Fibroblast of pulmonary artery (primary cell): ENCODE measurements at regions not wholly inside any gene's neighbourhood (a gene's known extent, or its start where the extent isn't known, plus 50 kb on each side); places are given as distances from the start of the nearest gene placed in this dataset.

ENCODE experiments used
- DNase-seq: peaks from one replicate; pipeline ENCODE4 v3.0.0-alpha.2; 2010; ENCODE audit warnings: low read depth
- H3K4me3 ChIP-seq: replicated peaks from 2 replicates; pipeline ENCODE4 v1.5.1; 2011; ENCODE audit warnings: low read depth, mild to moderate bottlenecking, control low read depth, low read length, moderate library complexity
- TF ChIP-seq, protein P1 (sequence below): IDR thresholded peaks from 2 replicates; pipeline ENCODE4 v1.5.1; 2011; ENCODE audit warnings: mild to moderate bottlenecking, control low read depth, low read length, inconsistent platforms; ENCODE audit errors: missing control alignments

DNA sequence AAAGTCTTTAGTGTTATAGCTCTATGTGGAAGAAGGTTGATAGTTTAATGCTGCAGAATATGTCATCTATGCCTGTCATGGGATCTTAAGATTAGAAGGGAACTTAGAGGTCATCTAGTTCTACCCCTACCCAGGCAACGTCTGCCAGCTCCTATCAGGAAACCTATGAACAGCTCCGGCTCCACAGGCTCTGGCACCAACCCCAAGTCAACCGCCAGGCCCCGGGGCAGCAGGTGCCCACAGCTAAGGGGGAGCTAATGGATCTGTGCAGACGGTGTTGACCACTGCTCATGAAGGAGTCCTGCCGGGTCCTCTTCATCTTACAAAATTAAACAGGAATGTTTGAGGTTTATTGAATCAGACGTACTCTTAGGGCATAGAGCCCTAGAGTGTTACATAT is 440.8 kb upstream of the KLHL29 start:
- no peak for DNase-seq
- TF ChIP-seq, protein P1, sequence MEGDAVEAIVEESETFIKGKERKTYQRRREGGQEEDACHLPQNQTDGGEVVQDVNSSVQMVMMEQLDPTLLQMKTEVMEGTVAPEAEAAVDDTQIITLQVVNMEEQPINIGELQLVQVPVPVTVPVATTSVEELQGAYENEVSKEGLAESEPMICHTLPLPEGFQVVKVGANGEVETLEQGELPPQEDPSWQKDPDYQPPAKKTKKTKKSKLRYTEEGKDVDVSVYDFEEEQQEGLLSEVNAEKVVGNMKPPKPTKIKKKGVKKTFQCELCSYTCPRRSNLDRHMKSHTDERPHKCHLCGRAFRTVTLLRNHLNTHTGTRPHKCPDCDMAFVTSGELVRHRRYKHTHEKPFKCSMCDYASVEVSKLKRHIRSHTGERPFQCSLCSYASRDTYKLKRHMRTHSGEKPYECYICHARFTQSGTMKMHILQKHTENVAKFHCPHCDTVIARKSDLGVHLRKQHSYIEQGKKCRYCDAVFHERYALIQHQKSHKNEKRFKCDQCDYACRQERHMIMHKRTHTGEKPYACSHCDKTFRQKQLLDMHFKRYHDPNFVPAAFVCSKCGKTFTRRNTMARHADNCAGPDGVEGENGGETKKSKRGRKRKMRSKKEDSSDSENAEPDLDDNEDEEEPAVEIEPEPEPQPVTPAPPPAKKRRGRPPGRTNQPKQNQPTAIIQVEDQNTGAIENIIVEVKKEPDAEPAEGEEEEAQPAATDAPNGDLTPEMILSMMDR: no peak
- H3K4me3 ChIP-seq: no peak overlapping the region

DNA sequence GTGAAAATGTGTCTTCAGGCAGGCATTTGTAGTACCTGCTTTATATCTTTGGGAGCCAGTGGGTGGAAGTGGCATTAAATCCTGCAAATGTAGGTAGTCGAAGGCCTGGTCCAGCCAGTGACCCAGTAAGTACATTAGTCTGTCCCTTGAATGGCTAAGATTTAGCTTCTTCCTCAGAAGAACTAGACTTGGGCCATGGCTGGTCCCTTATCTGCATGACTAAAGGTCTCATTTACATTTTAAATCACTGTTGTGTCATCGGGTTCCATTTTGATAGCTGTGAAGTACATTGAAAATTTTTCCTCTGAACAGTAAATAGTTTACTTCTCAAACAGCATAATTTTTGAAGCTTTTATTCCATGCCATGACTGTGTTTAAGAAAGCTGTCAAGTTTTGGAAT is 438.4 kb upstream of the KLHL29 start:
- TF ChIP-seq, protein P1: no peak
- H3K4me3 ChIP-seq: no peak overlapping the region
- no peak for DNase-seq

DNA sequence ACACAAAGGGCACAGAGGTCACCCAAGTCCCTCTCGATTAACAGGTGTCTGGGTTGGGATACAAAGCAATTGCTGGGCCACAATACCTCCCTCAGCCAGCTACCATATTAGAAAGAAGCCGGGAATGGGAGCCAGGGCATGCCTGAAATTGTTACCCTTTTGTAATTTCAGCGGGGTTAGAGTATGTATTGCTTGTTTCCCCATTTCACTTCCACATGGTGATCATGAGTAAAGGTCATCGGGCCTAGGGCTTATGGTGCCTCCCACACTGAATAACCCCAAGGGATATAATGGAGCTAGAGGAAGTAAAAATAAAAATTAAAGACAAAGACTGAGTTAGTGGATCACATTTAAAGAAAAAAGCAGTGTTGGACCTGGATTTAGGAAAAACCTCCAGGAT is 437.2 kb upstream of the KLHL29 start:
- no peak overlapping the region for H3K4me3 ChIP-seq
- DNase-seq: no peak
- TF ChIP-seq, protein P1: no peak

DNA sequence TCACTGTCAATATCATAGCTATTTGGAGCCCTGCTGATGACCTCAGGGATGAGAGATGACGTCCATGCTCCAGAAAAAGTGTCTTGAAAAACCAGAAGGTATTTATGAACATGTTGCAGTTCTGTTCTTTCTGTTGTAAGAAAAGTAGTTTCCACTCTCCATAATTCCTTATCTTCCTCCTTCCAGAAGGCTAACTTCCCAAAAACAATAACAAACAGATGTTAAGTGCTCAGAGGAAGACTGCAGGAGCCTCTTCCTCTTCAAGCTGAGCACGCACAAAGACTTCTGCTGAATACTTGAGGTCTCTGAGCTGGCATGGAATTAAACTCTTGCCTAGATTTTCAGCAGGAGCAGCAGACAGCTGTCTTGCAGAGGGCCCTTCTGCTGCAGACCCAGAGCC is 434.5 kb upstream of the KLHL29 start:
- H3K4me3 ChIP-seq: no peak overlapping the region
- TF ChIP-seq, protein P1: no peak
- DNase-seq: no peak

DNA sequence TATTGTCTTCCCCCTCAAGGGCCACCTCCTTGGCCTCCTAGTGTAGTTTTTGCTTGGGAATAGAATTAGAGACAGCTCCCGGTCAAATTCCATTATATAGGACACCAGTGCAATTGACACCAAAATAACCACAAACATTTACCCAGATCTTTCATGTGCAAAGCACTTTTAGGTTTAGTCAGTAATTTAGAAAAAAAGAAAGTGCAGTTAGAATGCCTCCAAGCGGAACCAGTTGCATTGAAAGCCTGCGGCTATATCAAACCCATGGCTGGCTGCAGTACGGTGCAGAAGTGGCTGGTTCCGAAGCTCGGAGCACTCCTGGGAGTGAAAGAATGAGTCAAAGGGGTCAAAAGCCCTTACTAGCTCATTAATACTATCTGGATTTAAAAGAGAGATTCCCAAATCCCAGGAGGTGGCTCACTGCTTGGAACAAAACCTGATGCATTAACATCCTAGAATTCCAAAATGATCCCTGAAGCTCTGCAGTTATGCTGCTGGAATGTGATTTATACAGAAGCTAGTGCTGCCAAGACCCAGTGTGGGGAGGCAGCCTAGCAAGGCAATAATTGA is 432.2 kb upstream of the KLHL29 start:
- H3K4me3 ChIP-seq: no peak overlapping the region
- TF ChIP-seq, protein P1: no peak
- DNase-seq: no peak

DNA sequence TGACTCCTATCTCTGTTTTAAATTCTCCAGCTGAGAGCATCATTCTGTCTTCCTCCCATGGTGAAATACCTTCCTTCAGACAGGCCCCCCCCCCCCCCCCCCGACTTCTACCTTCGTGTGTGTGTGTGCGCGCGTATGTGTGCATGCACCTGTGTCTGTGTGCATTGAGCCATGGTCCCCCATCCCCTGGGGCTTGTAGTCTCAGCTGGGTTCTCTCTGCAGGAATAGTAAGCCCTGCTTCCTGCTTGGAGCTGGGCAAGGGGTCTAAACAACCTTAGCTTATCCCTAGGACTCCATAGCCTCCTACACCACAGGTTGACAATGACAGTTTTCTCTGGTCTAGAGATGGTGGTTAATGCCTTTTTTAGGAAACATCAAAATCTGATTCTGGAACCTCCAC is 427.5 kb upstream of the KLHL29 start:
- no peak for DNase-seq
- no peak overlapping the region for H3K4me3 ChIP-seq
- TF ChIP-seq, protein P1: no peak

DNA sequence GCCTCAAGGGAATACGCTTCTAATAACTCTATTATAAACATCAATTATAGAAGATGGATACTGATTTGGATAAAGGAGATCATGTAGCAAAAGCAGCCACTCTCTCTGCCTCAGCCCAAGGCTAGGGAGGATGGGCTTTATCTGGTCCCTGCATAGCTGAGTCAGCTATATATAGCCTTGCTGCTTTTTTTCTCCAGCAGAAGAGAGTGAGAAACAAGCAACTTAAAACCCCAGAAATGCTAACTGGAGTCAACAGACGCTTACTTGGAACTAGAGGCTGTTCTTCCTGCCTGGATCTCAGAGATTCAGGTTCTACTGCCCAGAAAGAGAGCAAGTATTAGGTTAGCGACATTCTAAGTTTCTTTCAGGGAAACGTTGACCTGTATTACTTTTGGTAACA is 426.7 kb upstream of the KLHL29 start:
- TF ChIP-seq, protein P1: no peak
- no peak for DNase-seq
- no peak overlapping the region for H3K4me3 ChIP-seq
